ENCODE measurements at regions not wholly inside any gene's neighbourhood (a gene's known extent, or its start where the extent isn't known, plus 50 kb on each side); places are given as distances from the start of the nearest gene placed in this dataset.
"Not testable (repeated sequence)": the region's sequence is repeated elsewhere in the genome, so short reads cannot be mapped to it uniquely, and the experiment has no call there.

GRCh38 chr5:164518741-164519080 is 1013.3 kb downstream of the MAT2B start:
- H3K27ac Mint-ChIP-seq = no peak overlapping the region
- peaks cover 0 to 27% (median 5%) of the 10 kb centered on the region in 9 donors for H3K9me3 Mint-ChIP-seq
- DNase-seq = no peak
- H3K4me1 Mint-ChIP-seq = no peaks in the 10 kb centered on the region
- H3K4me3 Mint-ChIP-seq = no peak overlapping the region
- ATAC-seq = no peak
- H3K36me3 Mint-ChIP-seq = no peaks in the 10 kb centered on the region
- POLR2A ChIA-PET = no interaction called here
- H3K27me3 Mint-ChIP-seq = no peaks in the 10 kb centered on the region

GRCh38 chr5:164532235-164532900 is 1026.9 kb downstream of the MAT2B start:
- Mint-ChIP-seq H3K4me3 (no peak overlapping the region), H3K9me3 (peaks cover 0 to 6% (median 0%) of the 10 kb centered on the region in 9 donors), H3K4me1 (no peaks in the 10 kb centered on the region), H3K27me3 (no peaks in the 10 kb centered on the region), H3K36me3 (no peaks in the 10 kb centered on the region), H3K27ac (no peak overlapping the region)
- POLR2A ChIA-PET = no interaction called here
- ATAC-seq = no peak
- no peak for DNase-seq

- POLR2A ChIA-PET, H3K4me1 Mint-ChIP-seq, H3K27me3 Mint-ChIP-seq, H3K4me3 Mint-ChIP-seq, DNase-seq, ATAC-seq, H3K27ac Mint-ChIP-seq, H3K9me3 Mint-ChIP-seq, H3K36me3 Mint-ChIP-seq: not testable (repeated sequence)
These were observed 1028.0 kb downstream of the MAT2B start for GRCh38 chr5:164533426-164533825.

- POLR2A ChIA-PET = no interaction called here
These were observed 1034.8 kb downstream of the MAT2B start for GRCh38 chr5:164540174-164540573.

GRCh38 chr5:164545507-164545906 is 1040.1 kb downstream of the MAT2B start:
- Mint-ChIP-seq H3K27ac (no peak overlapping the region), H3K4me1 (no peaks in the 10 kb centered on the region), H3K4me3 (no peak overlapping the region), H3K27me3 (no peaks in the 10 kb centered on the region), H3K9me3 (peaks cover 0 to 11% (median 3%) of the 10 kb centered on the region in 9 donors), H3K36me3 (no peaks in the 10 kb centered on the region)
- POLR2A ChIA-PET = no interaction called here
- ATAC-seq = no peak
- DNase-seq = no peak

More at GRCh38 chr5:164540174-164540573, 1034.8 kb downstream of the MAT2B start:
- H3K27ac Mint-ChIP-seq = no peak overlapping the region
- no peaks in the 10 kb centered on the region for H3K4me1 Mint-ChIP-seq
- H3K4me3 Mint-ChIP-seq = no peak overlapping the region
- no peaks in the 10 kb centered on the region for H3K36me3 Mint-ChIP-seq
- no peak for DNase-seq
- ATAC-seq = no peak
- H3K27me3 Mint-ChIP-seq = no peaks in the 10 kb centered on the region
- peaks cover 0 to 9% (median 3%) of the 10 kb centered on the region in 9 donors for H3K9me3 Mint-ChIP-seq

- no peaks in the 10 kb centered on the region for H3K4me1 Mint-ChIP-seq
- POLR2A ChIA-PET = no interaction called here
- peaks cover 0 to 6% (median 0%) of the 10 kb centered on the region in 9 donors for H3K9me3 Mint-ChIP-seq
- H3K36me3 Mint-ChIP-seq = no peaks in the 10 kb centered on the region
- no peak overlapping the region for H3K27ac Mint-ChIP-seq
- DNase-seq = no peak
- no peak for ATAC-seq
- H3K4me3 Mint-ChIP-seq = no peak overlapping the region
- no peaks in the 10 kb centered on the region for H3K27me3 Mint-ChIP-seq
These were observed 1048.4 kb downstream of the MAT2B start for GRCh38 chr5:164553851-164554250.

GRCh38 chr5:164555809-164556208 is 1050.4 kb downstream of the MAT2B start:
- no peaks in the 10 kb centered on the region for H3K36me3 Mint-ChIP-seq

GRCh38 chr5:164560216-164560615 is 1054.8 kb downstream of the MAT2B start:
- ATAC-seq (no peak), DNase-seq (no peak)
- no peak overlapping the region for H3K27ac Mint-ChIP-seq
- peaks cover 0 to 8% (median 0%) of the 10 kb centered on the region in 9 donors for H3K9me3 Mint-ChIP-seq
- no peaks in the 10 kb centered on the region for H3K27me3 Mint-ChIP-seq
- H3K36me3 Mint-ChIP-seq = no peaks in the 10 kb centered on the region
- H3K4me3 Mint-ChIP-seq = no peak overlapping the region
- POLR2A ChIA-PET = no interaction called here
- H3K4me1 Mint-ChIP-seq = no peaks in the 10 kb centered on the region

More at GRCh38 chr5:164555809-164556208, 1050.4 kb downstream of the MAT2B start:
- no peak for ATAC-seq
- no peaks in the 10 kb centered on the region for H3K4me1 Mint-ChIP-seq
- DNase-seq = no peak
- no peak overlapping the region for H3K4me3 Mint-ChIP-seq
- no peaks in the 10 kb centered on the region for H3K27me3 Mint-ChIP-seq
- peaks cover 0 to 5% (median 0%) of the 10 kb centered on the region in 9 donors for H3K9me3 Mint-ChIP-seq
- H3K27ac Mint-ChIP-seq = no peak overlapping the region
- POLR2A ChIA-PET = no interaction called here

- Mint-ChIP-seq H3K9me3 (peaks cover 0 to 8% (median 0%) of the 10 kb centered on the region in 9 donors), H3K4me1 (no peaks in the 10 kb centered on the region), H3K27me3 (no peaks in the 10 kb centered on the region), H3K36me3 (no peaks in the 10 kb centered on the region), H3K27ac (no peak overlapping the region), H3K4me3 (no peak overlapping the region)
- no peak for DNase-seq
- POLR2A ChIA-PET = no interaction called here
- ATAC-seq = no peak
These were observed 1056.8 kb downstream of the MAT2B start for GRCh38 chr5:164561933-164562872.

GRCh38 chr5:164563370-164563769 is 1058.0 kb downstream of the MAT2B start:
- H3K36me3 Mint-ChIP-seq = no peaks in the 10 kb centered on the region
- no peak overlapping the region for H3K4me3 Mint-ChIP-seq
- H3K4me1 Mint-ChIP-seq = no peaks in the 10 kb centered on the region
- no peaks in the 10 kb centered on the region for H3K27me3 Mint-ChIP-seq
- no peak for DNase-seq
- H3K9me3 Mint-ChIP-seq = peaks cover 0 to 8% (median 0%) of the 10 kb centered on the region in 9 donors
- POLR2A ChIA-PET = no interaction called here
- no peak for ATAC-seq
- no peak overlapping the region for H3K27ac Mint-ChIP-seq

GRCh38 chr5:164573397-164573796 is 1068.0 kb downstream of the MAT2B start:
- no peak for DNase-seq
- H3K4me1 Mint-ChIP-seq = no peaks in the 10 kb centered on the region
- POLR2A ChIA-PET = no interaction called here

GRCh38 chr5:164577201-164577600 is 1071.8 kb downstream of the MAT2B start:
- Mint-ChIP-seq H3K9me3 (peaks cover 0 to 4% (median 0%) of the 10 kb centered on the region in 9 donors), H3K27me3 (no peaks in the 10 kb centered on the region), H3K27ac (no peak overlapping the region), H3K4me3 (no peak overlapping the region), H3K36me3 (no peaks in the 10 kb centered on the region), H3K4me1 (no peaks in the 10 kb centered on the region)
- DNase-seq (no peak), ATAC-seq (no peak)
- POLR2A ChIA-PET = no interaction called here

More at GRCh38 chr5:164573397-164573796, 1068.0 kb downstream of the MAT2B start:
- H3K4me3 Mint-ChIP-seq = no peak overlapping the region
- H3K9me3 Mint-ChIP-seq = peaks cover 0 to 14% (median 4%) of the 10 kb centered on the region in 9 donors
- H3K36me3 Mint-ChIP-seq = no peaks in the 10 kb centered on the region
- ATAC-seq = no peak
- H3K27me3 Mint-ChIP-seq = no peaks in the 10 kb centered on the region
- no peak overlapping the region for H3K27ac Mint-ChIP-seq

- POLR2A ChIA-PET = no interaction called here
- no peak for DNase-seq
- no peak overlapping the region for H3K27ac Mint-ChIP-seq
- peaks cover 0 to 4% (median 0%) of the 10 kb centered on the region in 9 donors for H3K9me3 Mint-ChIP-seq
- no peaks in the 10 kb centered on the region for H3K36me3 Mint-ChIP-seq
- H3K4me1 Mint-ChIP-seq = no peaks in the 10 kb centered on the region
- no peaks in the 10 kb centered on the region for H3K27me3 Mint-ChIP-seq
- H3K4me3 Mint-ChIP-seq = no peak overlapping the region
- no peak for ATAC-seq
These were observed 1072.3 kb downstream of the MAT2B start for GRCh38 chr5:164577742-164578141.
